SU-DHL-6 (cell line): ENCODE measurements at regions not wholly inside any gene's neighbourhood (a gene's known extent, or its start where the extent isn't known, plus 50 kb on each side); places are given as distances from the start of the nearest gene placed in this dataset.

Experiments
- H2AFZ ChIP-seq: fragments of 200-600 bp; sonication (generic); 2 replicates; pipeline ENCODE4 v1.6.1; 2014; ENCODE audit warnings: low read depth, mild to moderate bottlenecking, moderate library complexity, mixed read lengths, antibody characterized with exemption, low read length; ENCODE audit not compliant: severe bottlenecking
- H3F3A ChIP-seq: fragments of 200-600 bp; shearing (Covaris generic); 2 replicates; pipeline ENCODE4 v1.6.0; 2016; ENCODE audit warnings: antibody characterized with exemption, mild to moderate bottlenecking; ENCODE audit not compliant: insufficient read depth
- H3K27ac ChIP-seq: fragments of 200-600 bp; sonication (generic); 2 replicates; pipeline ENCODE4 v1.5.1; 2016; ENCODE audit warnings: low read depth, mild to moderate bottlenecking, low read length, moderate library complexity, mixed read lengths
- H3K27me3 ChIP-seq: fragments of 200-600 bp; sonication (generic), shearing (Covaris generic); 2 replicates; pipeline ENCODE4 v1.6.0; 2014; ENCODE audit warnings: mild to moderate bottlenecking, low read length
- H3K36me3 ChIP-seq: fragments of 200-600 bp; sonication (generic); 2 replicates; pipeline ENCODE4 v1.6.1; 2014; ENCODE audit warnings: mild to moderate bottlenecking, low read length, mixed read lengths
- H3K4me2 ChIP-seq: fragments of 300-600, 200-600 bp; shearing (Covaris generic), sonication (generic); 2 replicates; pipeline ENCODE4 v1.6.0; 2014; ENCODE audit warnings: low read length, low read depth, mild to moderate bottlenecking; ENCODE audit not compliant: poor library complexity, severe bottlenecking
- H3K4me3 ChIP-seq: fragments of 200-600 bp; sonication (generic); 2 replicates; pipeline ENCODE4 v1.5.1; 2014; ENCODE audit warnings: antibody characterized with exemption, low read length, mild to moderate bottlenecking, mixed read lengths; ENCODE audit not compliant: insufficient read depth, poor library complexity, severe bottlenecking
- H3K79me2 ChIP-seq: fragments of 200-600 bp; sonication (generic); 2 replicates; pipeline ENCODE4 v1.6.1; 2014; ENCODE audit warnings: mild to moderate bottlenecking, low read length, moderate library complexity; ENCODE audit not compliant: insufficient read depth
- H3K9ac ChIP-seq: fragments of 200-600 bp; sonication (generic); 2 replicates; pipeline ENCODE4 v1.7.0; 2014; ENCODE audit warnings: mild to moderate bottlenecking, low read length
- H3K9me2 ChIP-seq: fragments of 200-600 bp; sonication (generic); replicated peaks from 2 replicates; pipeline ENCODE4 v1.6.1; 2014; ENCODE audit warnings: low read length; ENCODE audit not compliant: insufficient read depth
- H3K9me3 ChIP-seq: fragments of 200-600 bp; sonication (generic); 2 replicates; pipeline ENCODE4 v1.6.1; 2014; ENCODE audit warnings: low read length, mixed read lengths; ENCODE audit not compliant: insufficient read depth
- H4K20me1 ChIP-seq: fragments of 200-600 bp; sonication (generic); 2 replicates; pipeline ENCODE4 v1.6.1; 2014; ENCODE audit warnings: low read depth, mild to moderate bottlenecking, antibody characterized with exemption, low read length, moderate library complexity, mixed read lengths
- EZH2phosphoT487 ChIP-seq: fragments of 200-600 bp; sonication (generic), shearing (Covaris generic); conservative IDR thresholded peaks from 2 replicates; pipeline ENCODE4 v1.6.1; 2018; ENCODE audit warnings: mild to moderate bottlenecking, antibody characterized with exemption, low read length, moderate library complexity, mixed read lengths
- TF ChIP-seq, protein P1 (sequence below): fragments of 200-600 bp; sonication (generic); IDR thresholded peaks from one replicate; pipeline ENCODE4 v1.5.1; 2017; ENCODE audit warnings: antibody characterized with exemption, mild to moderate bottlenecking, low read length, moderate library complexity; ENCODE audit not compliant: insufficient read depth, poor library complexity, severe bottlenecking

DNA sequence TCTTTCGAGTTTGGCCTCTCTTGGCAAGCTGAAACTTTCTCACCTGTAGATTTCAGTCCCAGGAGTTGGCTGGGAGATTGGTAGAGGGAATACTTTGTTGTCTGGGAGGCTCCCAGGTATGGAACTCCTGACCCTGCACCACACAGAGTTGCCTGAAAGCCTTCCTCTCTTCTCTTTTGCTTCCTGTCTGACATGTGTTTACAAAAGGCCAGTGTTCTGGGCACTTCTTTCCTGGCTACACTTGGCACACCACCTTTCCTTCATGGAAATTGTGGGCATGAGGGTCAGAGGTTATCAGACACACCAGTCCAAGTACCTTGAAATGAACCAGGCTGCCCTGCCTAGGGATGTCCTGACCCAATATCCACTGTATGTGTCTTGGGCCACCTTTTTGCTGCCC lies 123.7 kb downstream of the ABHD5 start:
- Histone ChIP-seq H3K9me3 (no peaks in the 10 kb centered on the region), H3K4me2 (no peak overlapping the region)
- TF ChIP-seq EZH2phosphoT487: no peak
- TF ChIP-seq, protein P1, sequence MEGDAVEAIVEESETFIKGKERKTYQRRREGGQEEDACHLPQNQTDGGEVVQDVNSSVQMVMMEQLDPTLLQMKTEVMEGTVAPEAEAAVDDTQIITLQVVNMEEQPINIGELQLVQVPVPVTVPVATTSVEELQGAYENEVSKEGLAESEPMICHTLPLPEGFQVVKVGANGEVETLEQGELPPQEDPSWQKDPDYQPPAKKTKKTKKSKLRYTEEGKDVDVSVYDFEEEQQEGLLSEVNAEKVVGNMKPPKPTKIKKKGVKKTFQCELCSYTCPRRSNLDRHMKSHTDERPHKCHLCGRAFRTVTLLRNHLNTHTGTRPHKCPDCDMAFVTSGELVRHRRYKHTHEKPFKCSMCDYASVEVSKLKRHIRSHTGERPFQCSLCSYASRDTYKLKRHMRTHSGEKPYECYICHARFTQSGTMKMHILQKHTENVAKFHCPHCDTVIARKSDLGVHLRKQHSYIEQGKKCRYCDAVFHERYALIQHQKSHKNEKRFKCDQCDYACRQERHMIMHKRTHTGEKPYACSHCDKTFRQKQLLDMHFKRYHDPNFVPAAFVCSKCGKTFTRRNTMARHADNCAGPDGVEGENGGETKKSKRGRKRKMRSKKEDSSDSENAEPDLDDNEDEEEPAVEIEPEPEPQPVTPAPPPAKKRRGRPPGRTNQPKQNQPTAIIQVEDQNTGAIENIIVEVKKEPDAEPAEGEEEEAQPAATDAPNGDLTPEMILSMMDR: no peak

GRCh38 chr3:43816372-43816771 lies 125.6 kb downstream of the ABHD5 start:
- H3F3A ChIP-seq: no peaks in the 10 kb centered on the region
- no peaks in the 10 kb centered on the region for H3K27me3 ChIP-seq
- H3K27ac ChIP-seq: no peak overlapping the region
- H3K36me3 ChIP-seq: no peaks in the 10 kb centered on the region
- H3K9ac ChIP-seq: no peak overlapping the region
- H3K79me2 ChIP-seq: no peaks in the 10 kb centered on the region
- H4K20me1 ChIP-seq: no peaks in the 10 kb centered on the region
- no peak overlapping the region for H3K4me3 ChIP-seq
- H3K4me2 ChIP-seq: no peak overlapping the region
- TF ChIP-seq, protein P1: no peak
- TF ChIP-seq EZH2phosphoT487: no peak
- no peak overlapping the region for H2AFZ ChIP-seq
- H3K9me2 ChIP-seq: no peaks in the 10 kb centered on the region
- no peaks in the 10 kb centered on the region for H3K9me3 ChIP-seq

More for the DNA sequence above, 123.7 kb downstream of the ABHD5 start:
- Histone ChIP-seq H4K20me1 (no peaks in the 10 kb centered on the region), H3K36me3 (no peaks in the 10 kb centered on the region), H3K9me2 (no peaks in the 10 kb centered on the region), H3K27ac (no peak overlapping the region), H3K4me3 (no peak overlapping the region), H3K9ac (no peak overlapping the region), H2AFZ (no peak overlapping the region), H3K79me2 (no peaks in the 10 kb centered on the region), H3F3A (no peaks in the 10 kb centered on the region), H3K27me3 (no peaks in the 10 kb centered on the region)

GRCh38 chr3:43817064-43817463 lies 126.3 kb downstream of the ABHD5 start:
- H3K27ac ChIP-seq: no peak overlapping the region
- no peaks in the 10 kb centered on the region for H3K79me2 ChIP-seq
- H3K27me3 ChIP-seq: no peaks in the 10 kb centered on the region
- no peaks in the 10 kb centered on the region for H3K9me3 ChIP-seq
- no peaks in the 10 kb centered on the region for H3K9me2 ChIP-seq
- no peak overlapping the region for H3K4me3 ChIP-seq
- H2AFZ ChIP-seq: no peak overlapping the region
- no peaks in the 10 kb centered on the region for H3K36me3 ChIP-seq
- TF ChIP-seq, protein P1: no peak
- no peak for TF ChIP-seq EZH2phosphoT487
- no peaks in the 10 kb centered on the region for H3F3A ChIP-seq
- no peak overlapping the region for H3K9ac ChIP-seq
- no peaks in the 10 kb centered on the region for H4K20me1 ChIP-seq
- H3K4me2 ChIP-seq: no peak overlapping the region
